ACHN (cell line): ENCODE measurements at regions not wholly inside any gene's neighbourhood (a gene's known extent, or its start where the extent isn't known, plus 50 kb on each side); places are given as distances from the start of the nearest gene placed in this dataset.

Experiments used
- DNase-seq: peaks from one replicate; pipeline ENCODE4 v3.0.0-alpha.2; 2015
- in situ Hi-C: cut with HindIII; loops from 2 replicates; pipeline ENCODE4 v1.10.0; 2017; ENCODE audit warnings: low sequenced_read_pairs, low pct_ligation_motif_present, low pct_unique_long_range_greater_than_20kb

DNA sequence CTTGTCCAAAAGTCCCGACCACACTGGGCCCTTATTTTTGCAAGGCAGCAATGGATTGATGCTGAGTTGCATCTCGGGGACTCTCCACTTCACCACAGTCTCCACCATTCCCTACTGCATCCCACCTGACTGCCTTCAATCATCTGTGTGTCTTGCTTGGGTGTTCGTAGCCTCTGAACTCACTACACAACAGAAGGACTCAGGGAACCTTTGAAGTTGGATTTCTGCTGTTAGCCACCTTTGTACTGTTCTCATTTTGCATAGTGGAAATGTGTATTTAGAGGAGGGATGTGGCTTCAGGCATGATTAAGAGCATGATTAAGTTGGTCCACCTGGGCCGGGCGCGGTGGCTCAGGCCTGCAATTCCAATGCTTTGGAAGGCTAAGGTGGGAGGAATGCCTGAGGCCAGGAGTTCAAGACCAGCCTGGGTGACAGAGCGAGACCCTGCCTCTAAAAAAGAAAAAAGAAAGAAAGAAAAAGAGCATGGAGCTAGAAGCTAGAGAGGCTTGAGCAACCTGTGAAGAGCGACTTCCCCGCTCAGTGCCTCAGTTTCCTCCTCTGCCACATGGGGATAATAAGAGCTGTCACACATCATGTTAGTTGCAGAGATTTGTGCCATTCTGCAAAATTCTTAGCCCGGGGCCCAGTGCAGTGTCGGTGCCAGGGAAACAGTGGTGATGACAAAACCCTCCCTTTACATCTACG is 121.3 kb upstream of the PTPN1 start:
- in situ Hi-C loops = no loop called here
- no peak for DNase-seq

DNA sequence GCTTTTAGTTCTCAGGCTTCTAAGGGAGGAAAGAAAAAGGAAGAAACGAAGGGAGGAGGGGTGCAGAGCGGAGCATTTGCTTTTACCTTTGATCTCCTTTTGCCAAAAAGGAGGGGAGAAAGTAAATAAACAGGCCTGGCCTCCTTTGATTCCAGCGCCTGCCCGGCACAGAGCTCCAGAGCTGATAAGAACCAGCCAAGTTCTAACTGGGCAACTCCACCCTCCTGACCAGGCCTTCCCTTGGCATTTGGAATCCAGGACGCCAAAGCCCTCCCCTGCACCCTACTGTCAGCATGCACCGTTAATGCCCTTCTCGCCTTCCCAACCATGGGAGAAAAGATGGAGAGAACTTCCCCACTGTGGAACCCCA is 120.8 kb upstream of the PTPN1 start:
- in situ Hi-C loops = no loop called here
- no peak for DNase-seq

DNA sequence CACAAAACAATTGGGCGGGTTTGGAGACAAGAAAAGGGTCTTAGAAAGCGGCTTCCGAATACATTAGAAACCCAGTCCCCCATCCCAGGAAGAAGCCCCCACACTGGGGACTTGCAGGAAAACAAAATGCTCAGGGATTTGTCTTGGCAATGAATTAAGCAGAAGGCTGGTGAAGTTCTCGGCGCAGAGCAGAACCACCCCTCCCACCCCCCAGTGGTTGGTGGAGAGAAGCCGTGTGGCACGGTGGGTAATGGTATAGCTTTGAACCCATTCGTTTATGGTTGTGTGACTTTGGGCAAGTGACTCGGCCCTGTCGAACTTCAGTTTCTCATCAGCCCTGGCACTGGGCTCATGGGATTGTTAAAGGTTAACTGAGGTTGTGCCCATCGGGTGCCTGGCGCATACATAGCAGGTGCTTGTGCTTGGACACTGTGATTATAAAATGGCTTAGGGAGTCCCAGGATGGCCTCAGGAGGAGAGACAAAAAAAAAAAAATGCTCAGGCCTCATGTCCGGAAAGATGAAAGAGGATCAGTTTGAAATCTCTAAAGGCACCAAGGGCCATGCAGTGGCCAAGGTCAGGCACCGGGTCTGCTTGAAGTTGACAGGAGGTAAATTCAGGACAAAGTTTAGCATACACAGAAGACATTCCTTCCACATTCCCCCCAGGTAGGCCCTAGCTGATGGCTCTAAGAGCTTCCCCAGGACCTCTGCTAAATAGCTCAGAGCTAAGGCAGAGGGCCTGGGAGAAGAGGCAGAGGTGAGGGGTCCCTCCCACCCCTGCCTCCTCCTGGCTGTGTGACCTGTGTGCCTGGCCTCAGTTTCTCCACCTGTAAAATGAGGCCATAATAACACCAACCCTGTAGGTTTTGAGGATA is 120.1 kb upstream of the PTPN1 start:
- no peak for DNase-seq
- in situ Hi-C loops = no loop called here

DNA sequence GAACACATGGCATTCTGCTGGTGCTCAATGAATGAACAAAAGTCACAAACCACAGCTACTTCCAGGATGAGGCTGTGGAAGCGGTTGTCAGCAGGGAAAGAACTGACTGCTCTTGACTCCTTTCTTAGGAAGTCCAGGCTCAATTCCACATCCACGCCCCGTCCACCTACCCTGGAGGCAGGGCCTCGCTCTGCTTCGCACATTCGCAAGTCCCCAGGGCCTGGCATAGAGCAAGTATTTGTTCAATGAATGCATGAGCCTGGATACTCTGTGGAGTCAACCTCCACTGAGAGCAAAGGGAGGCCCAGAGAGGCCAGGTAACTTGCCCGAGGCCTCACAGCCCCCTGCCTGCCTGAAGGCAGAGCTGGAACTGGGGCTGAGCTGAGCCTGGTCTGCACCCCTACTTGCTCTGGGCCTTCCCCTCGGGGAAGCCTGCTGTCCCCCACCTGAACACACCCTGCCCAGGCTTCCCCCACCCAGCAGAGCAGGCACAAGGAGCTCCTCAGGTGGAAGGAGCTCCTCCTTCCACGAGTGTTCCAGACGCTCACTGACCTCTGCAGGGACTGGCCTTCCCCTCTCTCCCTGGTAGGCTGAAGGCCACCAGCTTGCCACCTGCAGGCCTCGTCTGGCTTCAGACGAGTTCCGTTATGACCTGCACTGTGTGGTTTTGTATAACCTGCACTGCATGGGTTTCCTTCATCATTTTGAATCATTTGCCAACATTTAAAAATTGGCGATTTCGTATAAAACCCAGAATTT is 119.3 kb upstream of the PTPN1 start:
- DNase-seq = no peak
- in situ Hi-C loops = no loop called here

DNA sequence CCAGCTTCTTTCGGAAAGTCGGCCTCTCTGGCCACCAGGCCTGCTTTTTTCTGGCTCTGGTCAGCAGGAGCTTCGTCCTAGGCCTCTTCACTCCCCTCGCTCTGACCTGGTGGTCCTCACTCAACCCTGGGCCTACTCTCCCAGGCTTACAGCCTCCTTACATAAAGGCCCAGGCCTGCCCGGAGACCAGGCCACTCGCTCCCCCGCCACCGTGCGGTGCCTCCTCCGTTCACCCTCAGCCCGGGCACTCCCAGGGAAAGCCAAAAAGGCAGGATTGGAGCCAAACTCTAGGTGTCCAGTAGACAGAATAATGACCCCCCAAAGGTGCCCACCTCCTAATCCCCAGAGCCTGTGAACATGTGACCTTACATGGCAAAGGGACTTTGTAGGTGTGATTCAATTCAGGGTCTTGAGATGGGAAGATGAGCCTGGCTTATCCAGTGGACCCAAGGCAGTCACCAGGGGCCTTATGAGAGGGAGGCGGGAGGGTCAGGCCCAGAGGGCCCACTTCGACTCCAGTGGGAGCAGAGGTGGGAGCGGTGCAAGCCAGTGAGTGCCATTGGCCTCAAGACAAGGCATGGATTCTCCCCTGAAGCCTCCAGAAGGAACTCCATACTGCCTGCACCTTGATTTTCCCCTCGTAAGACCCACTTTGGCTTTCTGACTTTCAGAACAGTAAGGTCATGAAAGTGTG is 118.6 kb upstream of the PTPN1 start:
- DNase-seq = no peak
- in situ Hi-C loops = no loop called here

DNA sequence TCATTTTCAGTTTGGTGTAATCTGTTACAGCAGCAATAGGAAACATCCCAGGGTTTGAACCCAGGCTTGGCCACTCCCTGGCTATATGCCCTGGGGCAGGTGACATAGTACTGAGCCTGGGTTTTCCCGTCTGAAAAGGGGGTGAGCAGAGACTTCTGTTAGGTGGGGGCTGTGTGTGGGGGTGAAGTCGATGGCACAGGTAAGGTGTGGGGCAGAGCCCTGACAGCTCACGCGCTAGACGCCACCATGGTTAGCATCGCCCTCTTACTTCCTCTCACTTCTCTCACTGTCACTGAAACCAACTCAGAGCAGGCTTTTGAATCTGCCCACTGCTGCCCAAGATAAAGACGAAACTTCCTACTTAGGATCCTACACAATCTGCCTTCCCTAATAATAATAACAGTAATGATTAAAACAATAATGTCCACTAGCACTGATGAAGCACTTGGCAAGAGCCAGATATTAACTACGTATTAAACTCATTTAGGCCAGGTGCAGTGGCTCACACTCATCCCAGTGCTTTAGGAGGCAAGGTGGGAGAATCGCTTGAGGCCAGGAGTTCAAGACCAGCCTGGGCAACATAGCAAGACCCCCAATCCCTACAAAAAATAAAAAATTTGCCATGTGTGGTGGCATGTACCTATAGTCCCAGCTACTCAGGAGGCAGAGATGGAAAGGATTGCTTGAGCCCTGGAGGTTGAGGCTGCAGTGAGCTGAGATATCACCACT is 117.9 kb upstream of the PTPN1 start:
- in situ Hi-C loops = no loop called here
- no peak for DNase-seq

DNA sequence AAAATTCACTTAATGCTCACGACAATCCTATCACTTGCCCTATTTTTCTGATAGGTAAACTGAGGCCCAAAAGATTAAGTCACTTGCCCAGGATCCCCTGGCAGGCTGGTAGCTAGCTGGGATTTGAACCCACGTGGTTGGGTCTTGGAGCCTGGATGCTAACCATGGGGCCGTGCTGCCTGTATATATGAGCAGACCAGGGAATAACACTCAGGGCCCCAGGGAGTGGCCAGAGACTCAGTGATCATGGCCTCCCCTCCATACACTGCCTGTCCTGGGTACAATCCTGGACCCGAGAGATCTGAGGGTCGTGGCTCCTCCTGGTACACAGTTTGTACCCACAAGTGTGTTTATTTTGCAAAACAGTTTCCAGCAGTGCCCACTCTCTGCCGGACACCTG is 116.9 kb upstream of the PTPN1 start:
- in situ Hi-C loops = no loop called here
- no peak for DNase-seq

DNA sequence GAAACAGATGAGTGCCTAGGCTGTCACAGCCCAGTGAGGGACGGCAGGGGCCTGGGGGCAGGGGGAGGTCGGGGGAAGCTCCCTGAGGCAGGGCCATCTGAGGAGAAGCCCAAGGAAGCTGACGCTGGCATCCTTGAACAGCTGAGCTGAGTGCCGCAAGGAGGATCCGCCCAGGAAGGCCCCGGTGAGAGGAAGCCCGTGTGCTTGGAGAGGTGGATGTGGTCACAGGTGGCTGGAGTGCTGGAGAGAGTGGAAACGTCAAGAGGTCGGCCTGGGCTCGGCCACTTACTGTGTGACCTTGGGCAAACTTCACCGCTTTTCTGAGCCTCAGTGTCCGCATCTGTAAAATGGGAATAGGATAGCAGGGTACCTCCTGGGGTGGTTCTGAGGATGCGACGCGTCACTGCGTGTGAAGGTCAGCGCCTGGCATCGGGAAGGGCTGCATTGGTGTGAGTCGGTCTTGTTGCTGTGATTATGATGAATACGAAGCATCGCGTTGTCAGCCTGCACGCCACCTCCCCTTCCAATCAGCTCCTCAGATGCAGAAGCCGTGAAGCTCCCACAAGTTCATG is 116.1 kb upstream of the PTPN1 start:
- in situ Hi-C loops = no loop called here
- no peak for DNase-seq

DNA sequence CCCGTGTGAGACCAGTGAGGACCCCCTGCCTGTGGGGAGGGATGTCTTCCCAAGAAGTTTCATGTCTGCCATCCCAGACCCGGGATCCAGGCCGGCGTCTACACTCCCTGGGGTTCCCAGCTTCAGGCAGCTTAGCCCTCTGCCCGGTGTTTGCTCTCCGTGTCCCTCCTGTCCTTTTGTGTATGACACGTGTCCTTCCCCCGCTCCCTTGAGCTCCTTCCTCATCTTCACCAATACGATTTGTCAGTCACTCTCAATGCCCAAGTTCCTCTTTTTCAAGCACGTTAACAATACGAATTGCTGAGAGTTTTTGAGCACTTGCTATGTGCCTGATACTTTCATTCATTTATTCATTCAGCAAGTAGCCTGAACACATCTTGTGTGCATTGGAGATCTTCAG is 115.6 kb upstream of the PTPN1 start:
- no peak for DNase-seq
- in situ Hi-C loops = no loop called here

DNA sequence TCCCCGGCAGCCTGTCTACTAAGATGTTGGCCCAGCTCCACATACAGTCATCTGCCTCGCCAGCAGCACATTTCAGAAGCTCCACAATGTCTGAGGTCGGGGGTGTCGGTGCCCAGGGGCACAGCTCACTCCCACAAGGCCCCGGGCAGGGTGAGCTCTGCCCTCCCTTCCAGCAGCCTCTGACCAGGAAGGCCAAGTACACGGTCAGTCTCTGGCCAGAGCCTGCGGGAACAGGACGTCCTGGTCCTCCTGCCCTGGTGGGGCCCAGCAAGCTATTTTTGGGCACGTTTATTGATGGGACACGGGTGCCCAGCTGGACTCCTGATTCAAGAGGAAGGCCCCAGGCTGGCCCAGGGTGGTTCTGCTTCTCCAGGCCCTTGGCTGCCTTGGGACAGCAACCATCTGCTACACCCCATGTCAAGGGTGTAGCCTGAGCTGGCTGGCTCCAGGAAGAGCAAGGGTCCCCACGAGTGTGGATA is 114.9 kb upstream of the PTPN1 start:
- DNase-seq = no peak
- in situ Hi-C loops = no loop called here

DNA sequence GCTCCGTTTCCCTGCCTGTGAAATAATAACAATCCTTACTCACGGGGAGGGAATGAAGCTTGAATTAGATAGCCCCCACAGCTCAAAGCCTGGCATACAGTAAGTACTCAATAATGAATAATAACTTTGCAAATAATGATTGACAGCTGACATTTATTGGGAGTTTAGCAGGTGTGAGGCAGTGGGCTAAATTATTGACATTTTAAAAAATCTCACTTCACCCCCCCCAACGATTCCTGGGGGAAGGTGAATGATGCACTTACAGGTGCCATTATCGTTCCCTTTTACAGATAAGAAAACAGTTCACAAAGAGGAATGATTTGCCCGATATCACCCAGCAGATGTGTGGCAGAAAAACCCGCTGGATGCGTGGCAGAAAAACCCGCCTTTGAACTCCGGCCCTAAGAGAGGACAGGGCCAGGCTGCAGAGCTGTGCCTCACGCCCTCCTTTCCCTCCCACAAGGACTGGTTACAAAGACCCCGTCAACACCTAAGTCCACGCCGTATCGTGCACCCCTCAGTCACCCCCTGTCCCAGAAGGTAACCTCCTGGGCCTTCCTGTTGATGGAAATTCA is 114.2 kb upstream of the PTPN1 start:
- in situ Hi-C loops = no loop called here
- no peak for DNase-seq

DNA sequence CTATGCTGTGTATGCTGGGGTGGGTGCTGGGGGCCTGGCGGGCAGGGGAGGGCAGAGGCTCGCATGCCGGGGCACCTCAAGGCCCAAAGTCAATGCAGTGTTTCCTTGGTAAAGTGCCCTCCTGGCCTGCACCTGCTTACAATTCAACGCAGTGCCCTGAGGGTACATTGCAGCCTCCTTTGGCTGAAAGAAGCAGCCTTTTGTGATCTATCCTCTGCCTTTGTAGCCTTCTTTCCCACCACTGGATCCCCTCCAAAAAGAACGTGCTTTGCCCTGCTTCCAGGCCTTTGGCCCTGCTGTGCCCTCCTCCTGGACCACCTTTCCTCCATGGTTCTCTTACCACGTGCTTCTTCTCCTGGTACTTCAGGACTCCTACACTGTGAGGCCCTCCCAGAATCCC is 113.6 kb upstream of the PTPN1 start:
- in situ Hi-C loops = no loop called here
- no peak for DNase-seq

DNA sequence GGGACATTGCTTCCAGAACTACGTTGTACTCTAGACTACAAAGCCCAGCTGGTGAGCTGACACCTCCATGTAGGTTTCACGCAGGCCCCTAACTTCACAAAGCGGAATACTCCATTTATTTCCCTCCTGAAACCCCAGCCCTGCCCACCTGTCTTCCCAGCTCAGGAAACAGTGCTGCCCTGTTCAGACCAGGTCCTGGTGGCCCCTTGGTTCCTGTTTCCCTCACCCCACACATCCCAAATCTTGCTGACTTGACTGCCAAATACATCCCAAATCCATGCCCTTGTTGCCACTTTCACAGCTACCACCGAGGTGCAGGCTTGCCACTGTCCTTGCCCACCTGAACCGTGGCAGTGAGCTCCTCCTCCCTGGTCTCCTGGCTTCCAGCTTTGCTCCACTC is 113.1 kb upstream of the PTPN1 start:
- in situ Hi-C loops = no loop called here
- no peak for DNase-seq

DNA sequence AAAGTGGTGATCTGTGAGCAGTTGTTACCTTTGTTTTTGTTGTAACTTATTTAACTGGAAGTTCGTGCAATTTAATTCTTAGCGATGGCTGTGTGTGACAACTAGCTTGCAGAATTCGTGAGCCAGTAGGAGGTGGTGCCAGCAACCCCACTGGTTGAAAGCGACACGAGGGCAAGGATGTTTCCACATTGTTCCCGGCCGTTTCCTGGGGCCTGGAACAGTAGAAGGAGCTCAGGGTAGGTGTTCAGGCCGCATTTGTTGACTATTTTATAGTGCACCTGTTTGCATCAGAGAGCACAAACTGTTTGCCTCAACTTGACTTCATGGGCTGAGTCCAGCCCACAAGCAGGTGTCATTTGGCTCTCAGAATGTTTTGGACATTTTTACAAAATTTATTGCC is 112.1 kb upstream of the PTPN1 start:
- DNase-seq = no peak
- in situ Hi-C loops = no loop called here

DNA sequence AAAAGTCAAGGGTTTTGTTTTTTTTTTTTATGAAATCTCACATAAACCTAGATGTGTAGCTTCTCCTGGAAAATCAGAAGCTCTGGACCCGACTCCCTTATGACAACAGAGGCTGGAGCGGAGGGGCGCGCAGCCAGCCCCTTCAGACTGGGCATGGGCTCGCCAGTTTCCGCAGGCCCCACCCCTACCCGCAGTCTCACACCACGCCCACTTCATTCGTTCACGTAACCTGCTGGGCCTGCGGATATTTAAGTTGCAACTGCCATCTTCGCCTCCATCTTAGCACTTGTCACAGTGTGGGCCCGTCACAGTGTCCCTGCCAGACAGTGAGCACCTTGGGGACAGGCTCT is 111.7 kb upstream of the PTPN1 start:
- DNase-seq = no peak
- in situ Hi-C loops = no loop called here

DNA sequence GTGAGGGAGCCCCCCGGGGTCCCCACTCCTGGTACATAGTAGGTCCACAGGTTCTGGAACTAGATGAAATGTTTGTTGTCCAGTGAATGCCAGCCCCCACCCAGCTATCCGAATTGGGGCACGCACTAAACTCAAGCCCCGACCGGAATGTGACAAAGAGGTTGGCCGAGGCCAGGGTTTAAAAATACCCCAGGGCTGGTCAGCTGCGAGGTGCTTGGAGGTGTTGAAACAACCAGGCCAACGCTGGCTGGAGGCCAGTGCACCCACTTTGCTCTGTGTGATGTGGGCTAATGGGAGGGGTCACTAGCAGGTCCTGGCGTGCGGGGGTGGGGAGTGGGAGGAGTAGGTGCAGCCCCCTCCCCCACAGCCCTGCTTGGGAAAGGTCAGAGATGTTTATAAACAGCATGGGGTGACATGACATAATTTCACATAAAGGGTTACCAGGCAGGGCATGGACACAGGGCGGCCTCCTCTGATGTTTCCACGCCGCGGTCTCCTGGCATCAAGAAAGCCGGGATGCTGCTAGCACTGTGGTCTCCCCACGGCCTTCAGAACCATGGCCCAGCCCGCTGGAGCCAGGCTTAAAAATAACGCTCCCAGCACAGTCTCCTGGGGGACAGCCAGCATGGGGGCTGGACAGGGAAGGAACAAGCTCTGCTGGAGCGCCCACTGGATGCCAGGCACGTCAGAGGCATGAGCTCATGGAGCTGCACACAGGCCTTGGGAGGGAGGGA is 111.2 kb upstream of the PTPN1 start:
- no peak for DNase-seq

DNA sequence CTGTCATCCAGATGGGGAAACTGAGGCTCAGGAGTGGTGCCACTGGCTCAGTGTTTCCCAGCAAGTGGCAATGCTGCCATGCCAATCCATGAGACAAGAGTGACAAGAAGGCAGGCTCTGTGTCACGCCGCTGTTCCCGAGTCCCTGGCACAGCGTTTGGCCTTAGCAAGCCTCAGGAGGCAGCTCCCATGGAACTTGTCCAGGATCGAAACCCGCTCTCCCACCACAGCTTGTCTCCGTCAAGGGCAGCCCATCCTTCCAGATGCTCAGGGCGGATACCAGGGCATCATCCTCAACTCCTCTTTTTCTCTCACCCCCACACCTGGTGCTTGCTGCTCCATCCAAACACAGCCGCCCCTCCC is 110.6 kb upstream of the PTPN1 start:
- no peak for DNase-seq
- in situ Hi-C loops = no loop called here

More for the DNA sequence above, 111.2 kb upstream of the PTPN1 start:
- in situ Hi-C loops = no loop called here
